ENCODE measurements at regions not wholly inside any gene's neighbourhood (a gene's known extent, or its start where the extent isn't known, plus 50 kb on each side); places are given as distances from the start of the nearest gene placed in this dataset.

GRCh38 chr14:98229656-98230366 is 1042.2 kb downstream of the BCL11B start:
- no peaks in the 10 kb centered on the region for H3K36me3 ChIP-seq (ENCODE audit: insufficient read depth, low read depth, low read length)
- no peaks in the 10 kb centered on the region for H3K4me1 ChIP-seq (ENCODE audit: insufficient read depth, low read length)
- H3K4me3 ChIP-seq (ENCODE audit: low read length): no peak overlapping the region
- no peak overlapping the region for H3K9ac ChIP-seq (ENCODE audit: low read depth, low read length)
- H3K27ac ChIP-seq (ENCODE audit: low read length): no peak overlapping the region
- H3K27me3 ChIP-seq (ENCODE audit: insufficient read depth, low read length): no peaks in the 10 kb centered on the region
- H3K9me3 ChIP-seq (ENCODE audit: insufficient read depth, low read depth, low read length): no peaks in the 10 kb centered on the region

GRCh38 chr14:98230411-98230810 is 1041.6 kb downstream of the BCL11B start:
- H3K27ac ChIP-seq (ENCODE audit: low read length): no peak overlapping the region
- H3K36me3 ChIP-seq (ENCODE audit: insufficient read depth, low read depth, low read length): no peaks in the 10 kb centered on the region
- no peaks in the 10 kb centered on the region for H3K4me1 ChIP-seq (ENCODE audit: insufficient read depth, low read length)

GRCh38 chr14:98231210-98231609 is 1040.8 kb downstream of the BCL11B start:
- Histone ChIP-seq H3K9ac (ENCODE audit: low read depth, low read length) (no peak overlapping the region), H3K27ac (ENCODE audit: low read length) (no peak overlapping the region), H3K4me1 (ENCODE audit: insufficient read depth, low read length) (no peaks in the 10 kb centered on the region), H3K27me3 (ENCODE audit: insufficient read depth, low read length) (no peaks in the 10 kb centered on the region), H3K36me3 (ENCODE audit: insufficient read depth, low read depth, low read length) (no peaks in the 10 kb centered on the region), H3K4me3 (ENCODE audit: low read length) (no peak overlapping the region), H3K9me3 (ENCODE audit: insufficient read depth, low read depth, low read length) (no peaks in the 10 kb centered on the region)

More at GRCh38 chr14:98230411-98230810, 1041.6 kb downstream of the BCL11B start:
- Histone ChIP-seq H3K27me3 (ENCODE audit: insufficient read depth, low read length) (no peaks in the 10 kb centered on the region), H3K9ac (ENCODE audit: low read depth, low read length) (no peak overlapping the region), H3K9me3 (ENCODE audit: insufficient read depth, low read depth, low read length) (no peaks in the 10 kb centered on the region), H3K4me3 (ENCODE audit: low read length) (no peak overlapping the region)

- no peaks in the 10 kb centered on the region for H3K27me3 ChIP-seq (ENCODE audit: insufficient read depth, low read length)
- no peak overlapping the region for H3K4me3 ChIP-seq (ENCODE audit: low read length)
- no peak overlapping the region for H3K27ac ChIP-seq (ENCODE audit: low read length)
- H3K36me3 ChIP-seq (ENCODE audit: insufficient read depth, low read depth, low read length): no peaks in the 10 kb centered on the region
- no peak overlapping the region for H3K9ac ChIP-seq (ENCODE audit: low read depth, low read length)
- H3K9me3 ChIP-seq (ENCODE audit: insufficient read depth, low read depth, low read length): peaks cover 8% of the 10 kb centered on the region; the same call in 1 of the 2 replicates
- H3K4me1 ChIP-seq (ENCODE audit: insufficient read depth, low read length): no peaks in the 10 kb centered on the region
Observed at GRCh38 chr14:98233656-98234055, 1038.3 kb downstream of the BCL11B start.

GRCh38 chr14:98234208-98234607 is 1037.8 kb downstream of the BCL11B start:
- Histone ChIP-seq H3K27me3 (ENCODE audit: insufficient read depth, low read length) (no peaks in the 10 kb centered on the region), H3K36me3 (ENCODE audit: insufficient read depth, low read depth, low read length) (no peaks in the 10 kb centered on the region), H3K9ac (ENCODE audit: low read depth, low read length) (no peak overlapping the region), H3K9me3 (ENCODE audit: insufficient read depth, low read depth, low read length) (peaks cover 8% of the 10 kb centered on the region; the same call in 1 of the 2 replicates), H3K4me1 (ENCODE audit: insufficient read depth, low read length) (no peaks in the 10 kb centered on the region), H3K27ac (ENCODE audit: low read length) (no peak overlapping the region), H3K4me3 (ENCODE audit: low read length) (no peak overlapping the region)

GRCh38 chr14:98236314-98236713 is 1035.7 kb downstream of the BCL11B start:
- H3K4me1 ChIP-seq (ENCODE audit: insufficient read depth, low read length): no peaks in the 10 kb centered on the region
- H3K27ac ChIP-seq (ENCODE audit: low read length): no peak overlapping the region
- no peak overlapping the region for H3K4me3 ChIP-seq (ENCODE audit: low read length)
- H3K36me3 ChIP-seq (ENCODE audit: insufficient read depth, low read depth, low read length): no peaks in the 10 kb centered on the region
- no peak overlapping the region for H3K9ac ChIP-seq (ENCODE audit: low read depth, low read length)
- no peaks in the 10 kb centered on the region for H3K27me3 ChIP-seq (ENCODE audit: insufficient read depth, low read length)
- H3K9me3 ChIP-seq (ENCODE audit: insufficient read depth, low read depth, low read length): peaks cover 8% of the 10 kb centered on the region; the same call in 1 of the 2 replicates

GRCh38 chr14:98237939-98238338 is 1034.1 kb downstream of the BCL11B start:
- Histone ChIP-seq H3K9ac (ENCODE audit: low read depth, low read length) (no peak overlapping the region), H3K36me3 (ENCODE audit: insufficient read depth, low read depth, low read length) (no peaks in the 10 kb centered on the region)

GRCh38 chr14:98240376-98240775 is 1031.6 kb downstream of the BCL11B start:
- Histone ChIP-seq H3K4me1 (ENCODE audit: insufficient read depth, low read length) (no peaks in the 10 kb centered on the region), H3K9ac (ENCODE audit: low read depth, low read length) (no peak overlapping the region), H3K4me3 (ENCODE audit: low read length) (no peak overlapping the region), H3K27ac (ENCODE audit: low read length) (no peak overlapping the region), H3K9me3 (ENCODE audit: insufficient read depth, low read depth, low read length) (peaks cover 8% of the 10 kb centered on the region; the same call in 1 of the 2 replicates), H3K27me3 (ENCODE audit: insufficient read depth, low read length) (no peaks in the 10 kb centered on the region), H3K36me3 (ENCODE audit: insufficient read depth, low read depth, low read length) (no peaks in the 10 kb centered on the region)

More at GRCh38 chr14:98237939-98238338, 1034.1 kb downstream of the BCL11B start:
- Histone ChIP-seq H3K27me3 (ENCODE audit: insufficient read depth, low read length) (no peaks in the 10 kb centered on the region), H3K9me3 (ENCODE audit: insufficient read depth, low read depth, low read length) (peaks cover 8% of the 10 kb centered on the region; the same call in 1 of the 2 replicates), H3K4me1 (ENCODE audit: insufficient read depth, low read length) (no peaks in the 10 kb centered on the region), H3K4me3 (ENCODE audit: low read length) (no peak overlapping the region), H3K27ac (ENCODE audit: low read length) (no peak overlapping the region)

GRCh38 chr14:98242903-98243302 is 1029.1 kb downstream of the BCL11B start:
- H3K36me3 ChIP-seq (ENCODE audit: insufficient read depth, low read depth, low read length): no peaks in the 10 kb centered on the region
- H3K9ac ChIP-seq (ENCODE audit: low read depth, low read length): no peak overlapping the region
- H3K27ac ChIP-seq (ENCODE audit: low read length): no peak overlapping the region
- H3K4me1 ChIP-seq (ENCODE audit: insufficient read depth, low read length): no peaks in the 10 kb centered on the region
- no peaks in the 10 kb centered on the region for H3K27me3 ChIP-seq (ENCODE audit: insufficient read depth, low read length)
- H3K9me3 ChIP-seq (ENCODE audit: insufficient read depth, low read depth, low read length): 0 out of 2 replicates have a peak, but pooled peaks cover 2% of the 10 kb centered on the region
- no peak overlapping the region for H3K4me3 ChIP-seq (ENCODE audit: low read length)

- H3K4me1 ChIP-seq (ENCODE audit: insufficient read depth, low read length): no peaks in the 10 kb centered on the region
- H3K9me3 ChIP-seq (ENCODE audit: insufficient read depth, low read depth, low read length): 0 out of 2 replicates have a peak, but pooled peaks cover under 1% of the 10 kb centered on the region
- no peak overlapping the region for H3K4me3 ChIP-seq (ENCODE audit: low read length)
- H3K27me3 ChIP-seq (ENCODE audit: insufficient read depth, low read length): no peaks in the 10 kb centered on the region
- no peaks in the 10 kb centered on the region for H3K36me3 ChIP-seq (ENCODE audit: insufficient read depth, low read depth, low read length)
- H3K27ac ChIP-seq (ENCODE audit: low read length): no peak overlapping the region
- no peak overlapping the region for H3K9ac ChIP-seq (ENCODE audit: low read depth, low read length)
Observed at GRCh38 chr14:98243332-98243731, 1028.7 kb downstream of the BCL11B start.

- H3K9me3 ChIP-seq (ENCODE audit: insufficient read depth, low read depth, low read length): no peaks in the 10 kb centered on the region
- no peak overlapping the region for H3K27ac ChIP-seq (ENCODE audit: low read length)
- H3K9ac ChIP-seq (ENCODE audit: low read depth, low read length): no peak overlapping the region
- no peaks in the 10 kb centered on the region for H3K36me3 ChIP-seq (ENCODE audit: insufficient read depth, low read depth, low read length)
- H3K27me3 ChIP-seq (ENCODE audit: insufficient read depth, low read length): no peaks in the 10 kb centered on the region
- H3K4me1 ChIP-seq (ENCODE audit: insufficient read depth, low read length): no peaks in the 10 kb centered on the region
- H3K4me3 ChIP-seq (ENCODE audit: low read length): no peak overlapping the region
Observed at GRCh38 chr14:98244162-98244948, 1027.6 kb downstream of the BCL11B start.
